Immature natural killer cell (primary cell): ENCODE measurements at regions not wholly inside any gene's neighbourhood (a gene's known extent, or its start where the extent isn't known, plus 50 kb on each side); places are given as distances from the start of the nearest gene placed in this dataset.
"Not testable (repeated sequence)": the region's sequence is repeated elsewhere in the genome, so short reads cannot be mapped to it uniquely, and the experiment has no call there.

Experiments used
- DNase-seq, 3 donors: peaks; one replicate each; pipeline ENCODE4 v3.0.0; 2022; ENCODE audit warnings: mixed read lengths in 1 of 3
- H3K27ac Mint-ChIP-seq, 6 donors: one replicate each; pipeline ENCODE4 v1.8.0; 2020; ENCODE audit warnings: mixed read lengths in 6 of 6, mild to moderate bottlenecking in 5 of 6, inconsistent platforms in 4 of 6, moderate library complexity in 3 of 6
- H3K27me3 Mint-ChIP-seq, 3 donors: one replicate each; pipeline ENCODE4 v1.8.0; 2020 to 2021; ENCODE audit warnings: low read depth in 3 of 3, mild to moderate bottlenecking in 3 of 3, mixed read lengths in 3 of 3, moderate library complexity in 3 of 3, inconsistent platforms in 1 of 3
- H3K36me3 Mint-ChIP-seq, 3 donors: one replicate each; pipeline ENCODE4 v1.8.0; 2020; ENCODE audit warnings: mixed read lengths in 3 of 3, inconsistent platforms in 2 of 3, mild to moderate bottlenecking in 2 of 3
- H3K4me1 Mint-ChIP-seq, 2 donors: one replicate each; pipeline ENCODE4 v1.8.0; 2020; ENCODE audit warnings: inconsistent platforms in 2 of 2, mild to moderate bottlenecking in 2 of 2, mixed read lengths in 2 of 2, moderate library complexity in 1 of 2
- H3K4me3 Mint-ChIP-seq, 5 donors: one replicate each; pipeline ENCODE4 v1.8.0; 2020; ENCODE audit warnings: mild to moderate bottlenecking in 5 of 5, mixed read lengths in 5 of 5, inconsistent platforms in 3 of 5, moderate library complexity in 3 of 5
- H3K9me3 Mint-ChIP-seq, 6 donors: one replicate each; pipeline ENCODE4 v1.8.0; 2020; ENCODE audit warnings: mild to moderate bottlenecking in 6 of 6, mixed read lengths in 6 of 6, inconsistent platforms in 4 of 6, moderate library complexity in 3 of 6

GRCh38 chr3:169029674-169030285 lies 633.7 kb downstream of the MECOM start:
- Mint-ChIP-seq H3K27ac (no peak overlapping the region), H3K4me1 (no peaks in the 10 kb centered on the region), H3K36me3 (no peaks in the 10 kb centered on the region), H3K9me3 (peaks cover 0 to 11% (median 3%) of the 10 kb centered on the region in 6 donors), H3K27me3 (peaks cover 0 to 7% (median 2%) of the 10 kb centered on the region in 3 donors), H3K4me3 (no peak overlapping the region)
- no peak for DNase-seq

- Mint-ChIP-seq H3K27ac (no peak overlapping the region), H3K4me1 (no peaks in the 10 kb centered on the region), H3K4me3 (no peak overlapping the region), H3K36me3 (no peaks in the 10 kb centered on the region), H3K9me3 (peaks cover 0 to 11% (median 2%) of the 10 kb centered on the region in 6 donors), H3K27me3 (peaks cover 0 to 5% (median 2%) of the 10 kb centered on the region in 3 donors)
- DNase-seq: no peak
Measured at GRCh38 chr3:169028716-169029115, 634.8 kb downstream of the MECOM start.

- Mint-ChIP-seq H3K36me3 (no peaks in the 10 kb centered on the region), H3K27ac (no peak overlapping the region), H3K9me3 (peaks cover 0 to 4% (median 0%) of the 10 kb centered on the region in 6 donors), H3K4me1 (no peaks in the 10 kb centered on the region), H3K4me3 (no peak overlapping the region), H3K27me3 (peaks cover 0 to 3% (median 2%) of the 10 kb centered on the region in 3 donors)
- DNase-seq: no peak
Measured at GRCh38 chr3:169026543-169027182, 636.8 kb downstream of the MECOM start.

GRCh38 chr3:169022457-169022856 lies 641.1 kb downstream of the MECOM start:
- no peak for DNase-seq
- Mint-ChIP-seq H3K36me3 (no peaks in the 10 kb centered on the region), H3K9me3 (peaks cover 0 to 5% (median 1%) of the 10 kb centered on the region in 6 donors), H3K27ac (no peak overlapping the region), H3K4me3 (no peak overlapping the region), H3K4me1 (no peaks in the 10 kb centered on the region), H3K27me3 (peaks cover 0 to 3% (median 2%) of the 10 kb centered on the region in 3 donors)

GRCh38 chr3:169020371-169020770 lies 643.1 kb downstream of the MECOM start:
- peaks cover 0 to 5% (median 2%) of the 10 kb centered on the region in 6 donors for H3K9me3 Mint-ChIP-seq
- no peak for DNase-seq
- H3K27me3 Mint-ChIP-seq: no peaks in the 10 kb centered on the region
- no peak overlapping the region for H3K27ac Mint-ChIP-seq
- H3K36me3 Mint-ChIP-seq: no peaks in the 10 kb centered on the region
- H3K4me1 Mint-ChIP-seq: no peaks in the 10 kb centered on the region
- no peak overlapping the region for H3K4me3 Mint-ChIP-seq

GRCh38 chr3:169009453-169009852 lies 654.1 kb downstream of the MECOM start:
- Mint-ChIP-seq H3K27ac (no peak overlapping the region), H3K36me3 (no peaks in the 10 kb centered on the region), H3K4me3 (no peak overlapping the region), H3K4me1 (no peaks in the 10 kb centered on the region), H3K9me3 (peaks cover 0 to 14% (median 6%) of the 10 kb centered on the region in 6 donors), H3K27me3 (peaks cover 0 to 2% (median 0%) of the 10 kb centered on the region in 3 donors)
- DNase-seq: no peak

GRCh38 chr3:169008776-169009358 lies 654.6 kb downstream of the MECOM start:
- DNase-seq: no peak
- no peak overlapping the region for H3K27ac Mint-ChIP-seq
- no peaks in the 10 kb centered on the region for H3K4me1 Mint-ChIP-seq
- peaks cover 0 to 2% (median 0%) of the 10 kb centered on the region in 3 donors for H3K27me3 Mint-ChIP-seq
- no peak overlapping the region for H3K4me3 Mint-ChIP-seq
- no peaks in the 10 kb centered on the region for H3K36me3 Mint-ChIP-seq
- H3K9me3 Mint-ChIP-seq: peaks cover 0 to 13% (median 6%) of the 10 kb centered on the region in 6 donors

- DNase-seq: no peak
- Mint-ChIP-seq H3K4me1 (no peaks in the 10 kb centered on the region), H3K36me3 (no peaks in the 10 kb centered on the region), H3K27ac (no peak overlapping the region), H3K9me3 (peaks cover 0 to 11% (median 6%) of the 10 kb centered on the region in 6 donors), H3K4me3 (no peak overlapping the region), H3K27me3 (no peaks in the 10 kb centered on the region)
Measured at GRCh38 chr3:169007145-169007544, 656.4 kb downstream of the MECOM start.

- not testable (repeated sequence) for H3K27me3 Mint-ChIP-seq, H3K4me3 Mint-ChIP-seq, H3K36me3 Mint-ChIP-seq, H3K27ac Mint-ChIP-seq, DNase-seq, H3K4me1 Mint-ChIP-seq
- peaks cover 0 to 11% (median 8%) of the 10 kb centered on the region in 6 donors for H3K9me3 Mint-ChIP-seq
Measured at GRCh38 chr3:169006398-169006797, 657.1 kb downstream of the MECOM start.

- H3K9me3 Mint-ChIP-seq: peaks cover 4 to 14% (median 6%) of the 10 kb centered on the region in 6 donors
- no peaks in the 10 kb centered on the region for H3K4me1 Mint-ChIP-seq
- H3K36me3 Mint-ChIP-seq: no peaks in the 10 kb centered on the region
- H3K27me3 Mint-ChIP-seq: no peaks in the 10 kb centered on the region
- no peak overlapping the region for H3K27ac Mint-ChIP-seq
- no peak for DNase-seq
- H3K4me3 Mint-ChIP-seq: no peak overlapping the region
Measured at GRCh38 chr3:169002689-169003088, 660.8 kb downstream of the MECOM start.

GRCh38 chr3:168998792-168999191 lies 664.7 kb downstream of the MECOM start:
- H3K4me1 Mint-ChIP-seq: no peaks in the 10 kb centered on the region
- H3K27ac Mint-ChIP-seq: no peak overlapping the region
- no peak for DNase-seq
- peaks cover 0 to 15% (median 12%) of the 10 kb centered on the region in 6 donors for H3K9me3 Mint-ChIP-seq
- no peaks in the 10 kb centered on the region for H3K36me3 Mint-ChIP-seq
- H3K27me3 Mint-ChIP-seq: no peaks in the 10 kb centered on the region
- H3K4me3 Mint-ChIP-seq: no peak overlapping the region

- H3K4me1 Mint-ChIP-seq: no peaks in the 10 kb centered on the region
- no peak overlapping the region for H3K27ac Mint-ChIP-seq
- no peak overlapping the region for H3K4me3 Mint-ChIP-seq
- DNase-seq: no peak
- H3K36me3 Mint-ChIP-seq: no peaks in the 10 kb centered on the region
- H3K27me3 Mint-ChIP-seq: no peaks in the 10 kb centered on the region
- H3K9me3 Mint-ChIP-seq: peaks cover 0 to 17% (median 15%) of the 10 kb centered on the region in 6 donors
Measured at GRCh38 chr3:168997488-168997887, 666.0 kb downstream of the MECOM start.

- no peak for DNase-seq
- H3K4me3 Mint-ChIP-seq: no peak overlapping the region
- H3K9me3 Mint-ChIP-seq: peaks cover 2 to 22% (median 14%) of the 10 kb centered on the region in 6 donors
Measured at GRCh38 chr3:168996622-168997021, 666.9 kb downstream of the MECOM start.

GRCh38 chr3:168995129-168995528 lies 668.4 kb downstream of the MECOM start:
- Mint-ChIP-seq H3K4me1 (no peaks in the 10 kb centered on the region), H3K4me3 (no peak overlapping the region), H3K9me3 (peaks cover 4 to 22% (median 13%) of the 10 kb centered on the region in 6 donors), H3K36me3 (no peaks in the 10 kb centered on the region), H3K27me3 (no peaks in the 10 kb centered on the region), H3K27ac (no peak overlapping the region)
- DNase-seq: no peak

More at GRCh38 chr3:168996622-168997021, 666.9 kb downstream of the MECOM start:
- Mint-ChIP-seq H3K4me1 (no peaks in the 10 kb centered on the region), H3K27ac (no peak overlapping the region), H3K36me3 (no peaks in the 10 kb centered on the region), H3K27me3 (no peaks in the 10 kb centered on the region)
